ENCODE measurements at regions not wholly inside any gene's neighbourhood (a gene's known extent, or its start where the extent isn't known, plus 50 kb on each side); places are given as distances from the start of the nearest gene placed in this dataset.
A peak's percentile ranks its signal among the peaks of the same experiment; 100 is the strongest.

DNA sequence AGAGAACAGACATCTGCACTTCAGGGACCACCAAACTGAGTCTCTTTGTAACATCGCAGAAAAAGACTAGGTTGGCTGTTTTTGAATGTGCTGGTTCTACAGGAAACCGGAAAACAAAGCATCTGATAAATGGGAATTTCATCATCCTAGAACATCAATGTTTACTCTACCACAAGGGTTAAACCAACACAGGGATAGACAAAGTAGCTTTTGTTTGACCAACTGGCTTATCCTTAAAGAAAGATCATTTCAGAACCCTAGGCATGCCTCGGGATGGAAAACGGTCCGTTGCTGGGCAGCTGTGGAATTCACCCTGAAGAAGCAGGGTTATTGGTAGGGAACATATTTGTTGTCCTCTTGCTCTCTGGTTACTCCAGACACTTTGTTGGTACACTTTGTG lies 2355.5 kb upstream of the AGA start:
- Histone ChIP-seq H3K4me2 (ENCODE audit: insufficient read depth, low read length) (no peak overlapping the region), H3K4me1 (ENCODE audit: insufficient read depth, low read length) (no peaks in the 10 kb centered on the region), H2AFZ (ENCODE audit: low read depth, low read length) (no peak overlapping the region), H3K9me3 (ENCODE audit: insufficient read depth, low read length, severe bottlenecking) (no peaks in the 10 kb centered on the region), H3K27ac (ENCODE audit: low read length) (no peak overlapping the region), H3K9ac (ENCODE audit: low read depth, low read length) (no peak overlapping the region), H3K4me3 (ENCODE audit: low read depth in 1 of 2, low read length in 2 of 2) (no peak overlapping the region), H3K27me3 (ENCODE audit: insufficient read depth, low read length, poor library complexity) (no peaks in the 10 kb centered on the region), H4K20me1 (ENCODE audit: insufficient read depth, low read length) (no peaks in the 10 kb centered on the region), H3K36me3 (ENCODE audit: insufficient read depth, low read length) (no peaks in the 10 kb centered on the region), H3K79me2 (ENCODE audit: insufficient read depth, low read length) (no peaks in the 10 kb centered on the region)
- DNase-seq = no peak
- ATAC-seq (ENCODE audit: insufficient read depth, low read depth) = no peak
- TF ChIP-seq, protein P1, sequence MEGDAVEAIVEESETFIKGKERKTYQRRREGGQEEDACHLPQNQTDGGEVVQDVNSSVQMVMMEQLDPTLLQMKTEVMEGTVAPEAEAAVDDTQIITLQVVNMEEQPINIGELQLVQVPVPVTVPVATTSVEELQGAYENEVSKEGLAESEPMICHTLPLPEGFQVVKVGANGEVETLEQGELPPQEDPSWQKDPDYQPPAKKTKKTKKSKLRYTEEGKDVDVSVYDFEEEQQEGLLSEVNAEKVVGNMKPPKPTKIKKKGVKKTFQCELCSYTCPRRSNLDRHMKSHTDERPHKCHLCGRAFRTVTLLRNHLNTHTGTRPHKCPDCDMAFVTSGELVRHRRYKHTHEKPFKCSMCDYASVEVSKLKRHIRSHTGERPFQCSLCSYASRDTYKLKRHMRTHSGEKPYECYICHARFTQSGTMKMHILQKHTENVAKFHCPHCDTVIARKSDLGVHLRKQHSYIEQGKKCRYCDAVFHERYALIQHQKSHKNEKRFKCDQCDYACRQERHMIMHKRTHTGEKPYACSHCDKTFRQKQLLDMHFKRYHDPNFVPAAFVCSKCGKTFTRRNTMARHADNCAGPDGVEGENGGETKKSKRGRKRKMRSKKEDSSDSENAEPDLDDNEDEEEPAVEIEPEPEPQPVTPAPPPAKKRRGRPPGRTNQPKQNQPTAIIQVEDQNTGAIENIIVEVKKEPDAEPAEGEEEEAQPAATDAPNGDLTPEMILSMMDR (IDR thresholded peaks at IDR 0.05; ENCODE audit: borderline replicate concordance, extremely low read depth, low read length, poor library complexity, severe bottlenecking) = no peak

DNA sequence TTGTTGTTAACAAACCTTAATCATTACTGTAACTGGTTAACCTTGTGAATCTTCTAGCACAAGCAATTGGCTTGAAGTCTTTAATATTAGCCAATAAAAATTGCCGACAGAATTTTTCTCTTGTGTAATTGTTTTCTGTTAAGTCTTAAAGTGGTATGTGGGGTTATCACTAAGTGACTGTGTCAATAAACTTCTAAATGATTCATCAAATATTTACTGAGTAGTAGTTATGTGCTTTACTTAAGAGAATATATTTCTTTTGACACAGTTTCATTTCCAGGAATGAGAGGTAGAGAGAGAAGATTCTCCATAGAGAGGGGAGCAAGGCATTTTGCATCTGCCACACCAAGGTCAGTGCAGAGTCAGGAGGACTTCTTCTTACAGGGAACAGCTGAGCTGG lies 2361.6 kb upstream of the AGA start:
- Histone ChIP-seq H4K20me1 (ENCODE audit: insufficient read depth, low read length) (no peaks in the 10 kb centered on the region), H3K4me1 (ENCODE audit: insufficient read depth, low read length) (no peaks in the 10 kb centered on the region), H2AFZ (ENCODE audit: low read depth, low read length) (no peak overlapping the region), H3K36me3 (ENCODE audit: insufficient read depth, low read length) (no peaks in the 10 kb centered on the region), H3K27ac (ENCODE audit: low read length) (no peak overlapping the region), H3K9me3 (ENCODE audit: insufficient read depth, low read length, severe bottlenecking) (no peaks in the 10 kb centered on the region), H3K4me2 (ENCODE audit: insufficient read depth, low read length) (no peak overlapping the region), H3K9ac (ENCODE audit: low read depth, low read length) (no peak overlapping the region), H3K4me3 (ENCODE audit: low read depth in 1 of 2, low read length in 2 of 2) (no peak overlapping the region), H3K27me3 (ENCODE audit: insufficient read depth, low read length, poor library complexity) (no peaks in the 10 kb centered on the region), H3K79me2 (ENCODE audit: insufficient read depth, low read length) (no peaks in the 10 kb centered on the region)
- no peak for ATAC-seq (ENCODE audit: insufficient read depth, low read depth)
- TF ChIP-seq, protein P1 (IDR thresholded peaks at IDR 0.05; ENCODE audit: borderline replicate concordance, extremely low read depth, low read length, poor library complexity, severe bottlenecking) = no peak
- TF ChIP-seq EZH2 (IDR thresholded peaks at IDR 0.05; ENCODE audit: borderline replicate concordance, low read depth, low read length, severe bottlenecking) = no peak
- DNase-seq = no peak

DNA sequence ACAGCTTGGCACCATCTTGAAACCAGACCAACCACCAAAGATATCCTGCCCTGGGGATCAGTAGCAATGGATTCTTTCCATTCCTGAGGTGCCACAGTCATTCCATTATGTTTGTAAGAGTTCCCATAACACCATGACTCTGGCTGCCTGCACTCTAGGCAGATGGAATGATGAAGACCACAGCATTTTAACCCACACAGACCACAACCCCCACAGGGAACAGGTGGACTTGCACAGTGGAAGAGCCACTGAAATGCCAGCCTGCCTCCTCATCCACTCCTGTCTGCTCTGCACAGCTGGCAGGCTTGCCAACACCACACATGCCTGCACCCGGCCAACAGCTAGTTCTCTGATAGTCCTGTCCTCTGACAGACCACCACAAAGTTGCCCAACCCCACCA lies 2362.2 kb upstream of the AGA start:
- H3K79me2 ChIP-seq (ENCODE audit: insufficient read depth, low read length) = no peaks in the 10 kb centered on the region
- no peaks in the 10 kb centered on the region for H3K4me1 ChIP-seq (ENCODE audit: insufficient read depth, low read length)
- TF ChIP-seq, protein P1 (IDR thresholded peaks at IDR 0.05; ENCODE audit: borderline replicate concordance, extremely low read depth, low read length, poor library complexity, severe bottlenecking) = no peak
- no peak for TF ChIP-seq EZH2 (IDR thresholded peaks at IDR 0.05; ENCODE audit: borderline replicate concordance, low read depth, low read length, severe bottlenecking)
- no peaks in the 10 kb centered on the region for H3K27me3 ChIP-seq (ENCODE audit: insufficient read depth, low read length, poor library complexity)
- ATAC-seq (ENCODE audit: insufficient read depth, low read depth) (peak; percentile 55), DNase-seq (peak; percentile 8)
- no peaks in the 10 kb centered on the region for H3K9me3 ChIP-seq (ENCODE audit: insufficient read depth, low read length, severe bottlenecking)
- H3K4me2 ChIP-seq (ENCODE audit: insufficient read depth, low read length) = no peak overlapping the region
- H3K9ac ChIP-seq (ENCODE audit: low read depth, low read length) = no peak overlapping the region
- H4K20me1 ChIP-seq (ENCODE audit: insufficient read depth, low read length) = no peaks in the 10 kb centered on the region
- no peak overlapping the region for H3K4me3 ChIP-seq (ENCODE audit: low read depth in 1 of 2, low read length in 2 of 2)
- no peaks in the 10 kb centered on the region for H3K36me3 ChIP-seq (ENCODE audit: insufficient read depth, low read length)
- no peak overlapping the region for H3K27ac ChIP-seq (ENCODE audit: low read length)
- H2AFZ ChIP-seq (ENCODE audit: low read depth, low read length) = no peak overlapping the region

DNA sequence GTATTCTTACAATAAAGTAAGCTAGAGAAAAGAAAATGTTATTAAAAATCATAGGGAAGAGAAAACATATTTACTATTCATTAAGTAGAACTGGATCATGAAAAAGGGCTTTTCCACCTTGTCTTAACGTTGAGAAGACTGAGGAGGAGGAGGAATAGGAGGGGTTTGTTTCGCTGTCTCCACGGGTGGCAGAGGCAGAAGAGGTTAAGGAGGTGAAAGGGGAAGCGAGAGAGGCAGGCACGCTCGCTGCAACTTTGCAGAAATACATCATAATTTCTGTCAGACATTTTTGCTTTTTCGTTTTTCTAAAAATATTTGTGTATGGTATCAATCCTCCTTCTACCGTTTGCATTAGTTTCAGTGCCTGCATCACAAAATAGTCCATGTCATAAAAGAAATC lies 2375.1 kb upstream of the AGA start:
- no peaks in the 10 kb centered on the region for H3K36me3 ChIP-seq (ENCODE audit: insufficient read depth, low read length)
- H3K27ac ChIP-seq (ENCODE audit: low read length) = no peak overlapping the region
- DNase-seq (no peak), ATAC-seq (ENCODE audit: insufficient read depth, low read depth) (no peak)
- H3K79me2 ChIP-seq (ENCODE audit: insufficient read depth, low read length) = no peaks in the 10 kb centered on the region
- TF ChIP-seq EZH2 (IDR thresholded peaks at IDR 0.05; ENCODE audit: borderline replicate concordance, low read depth, low read length, severe bottlenecking) = no peak
- TF ChIP-seq, protein P1 (IDR thresholded peaks at IDR 0.05; ENCODE audit: borderline replicate concordance, extremely low read depth, low read length, poor library complexity, severe bottlenecking) = no peak
- no peak overlapping the region for H3K9ac ChIP-seq (ENCODE audit: low read depth, low read length)
- no peaks in the 10 kb centered on the region for H3K9me3 ChIP-seq (ENCODE audit: insufficient read depth, low read length, severe bottlenecking)
- no peak overlapping the region for H3K4me2 ChIP-seq (ENCODE audit: insufficient read depth, low read length)
- no peak overlapping the region for H2AFZ ChIP-seq (ENCODE audit: low read depth, low read length)
- H3K4me1 ChIP-seq (ENCODE audit: insufficient read depth, low read length) = no peaks in the 10 kb centered on the region
- H4K20me1 ChIP-seq (ENCODE audit: insufficient read depth, low read length) = no peaks in the 10 kb centered on the region
- H3K4me3 ChIP-seq (ENCODE audit: low read depth in 1 of 2, low read length in 2 of 2) = no peak overlapping the region
- no peaks in the 10 kb centered on the region for H3K27me3 ChIP-seq (ENCODE audit: insufficient read depth, low read length, poor library complexity)
